Kidney (tissue), 13 donors: ENCODE measurements at regions not wholly inside any gene's neighbourhood (a gene's known extent, or its start where the extent isn't known, plus 50 kb on each side); places are given as distances from the start of the nearest gene placed in this dataset.
"Not testable (repeated sequence)": the region's sequence is repeated elsewhere in the genome, so short reads cannot be mapped to it uniquely, and the experiment has no call there.

Experiments used
- DNase-seq, 5 donors: peaks; one replicate each; pipeline ENCODE4 v3.0.0-alpha.2; 2013 to 2020
- FAIRE-seq: peaks from 2 replicates; lab custom pipeline; 2012; peaks lifted over from hg19 to GRCh38; lab: Jason Lieb, UNC
- H3K27ac ChIP-seq, 2 donors: one replicate each; pipeline ENCODE4 v1.7.0; 2013; ENCODE audit warnings: low read depth in 2 of 2, low read length in 2 of 2, inconsistent platforms in 1 of 2
- H3K27me3 ChIP-seq: one replicate; pipeline ENCODE4 v1.7.1; 2013; ENCODE audit warnings: low read length, inconsistent platforms; ENCODE audit not compliant: control insufficient read depth, insufficient read depth
- H3K36me3 ChIP-seq, 3 donors: one replicate each; pipeline versions ENCODE4 v1.7.0 to v1.7.1; 2013; ENCODE audit warnings: low read length in 3 of 3, control low read depth in 1 of 3, inconsistent platforms in 1 of 3; ENCODE audit not compliant: insufficient read depth in 3 of 3, control insufficient read depth in 2 of 3
- H3K4me1 ChIP-seq, 3 donors: one replicate each; pipeline versions ENCODE4 v1.7.0 to v1.7.1; 2013; ENCODE audit warnings: low read length in 3 of 3, inconsistent platforms in 1 of 3, low read depth in 1 of 3; ENCODE audit not compliant: control insufficient read depth in 2 of 3, insufficient read depth in 2 of 3
- H3K4me3 ChIP-seq, 3 donors: one replicate each; pipeline versions ENCODE4 v1.7.0 to v1.8.1; 2013; ENCODE audit warnings: low read length in 3 of 3, control low read depth in 1 of 3, inconsistent platforms in 1 of 3
- H3K9ac ChIP-seq, 3 donors: one replicate each; pipeline versions ENCODE4 v1.7.0 to v1.7.1; 2013; ENCODE audit warnings: low read length in 3 of 3, control low read depth in 1 of 3, inconsistent platforms in 1 of 3
- H3K9me3 ChIP-seq, 3 donors: one replicate each; pipeline versions ENCODE4 v1.7.0 to v1.7.1; 2013; ENCODE audit warnings: low read length in 3 of 3, control low read depth in 1 of 3, inconsistent platforms in 1 of 3; ENCODE audit not compliant: control insufficient read depth in 2 of 3, insufficient read depth in 1 of 3
- CTCF ChIP-seq: IDR thresholded peaks from 3 replicates; pipeline ENCODE4 v1.5.1; 2012; ENCODE audit warnings: mild to moderate bottlenecking, moderate library complexity, borderline replicate concordance; ENCODE audit not compliant: insufficient read depth; ENCODE audit errors: extremely low read depth
- intact Hi-C: fragments of 100-400 bp; cut with DNase I; formaldehyde crosslinking; loops from one replicate; pipeline ENCODE4 v1.11.1; 2022
- donor health status: control.
- donor health status: control.
- donor health status: control.
- donor health status: control.
- donor health status: control.
- donor health status: DM: yes; HTN: yes; CAD: no.
- donor health status: Normal renal cell carcinoma (clear cell type).

- no peak overlapping the region for H3K27ac ChIP-seq
- H3K36me3 ChIP-seq = no peaks in the 10 kb centered on the region
- no peak for FAIRE-seq
- H3K9ac ChIP-seq = no peak overlapping the region
- no peak for TF ChIP-seq CTCF
- no peaks in the 10 kb centered on the region for H3K4me1 ChIP-seq
- DNase-seq = no peak
- H3K4me3 ChIP-seq = no peak overlapping the region
- H3K27me3 ChIP-seq = no peaks in the 10 kb centered on the region
- intact Hi-C loops = no loop called here
- H3K9me3 ChIP-seq = no peaks in the 10 kb centered on the region
Observed at GRCh38 chr18:51253476-51253875, 56.0 kb upstream of the MEX3C start.

- no peak overlapping the region for H3K9ac ChIP-seq
- no peaks in the 10 kb centered on the region for H3K27me3 ChIP-seq
- DNase-seq (no peak), FAIRE-seq (no peak)
- intact Hi-C loops = no loop called here
- no peak overlapping the region for H3K4me3 ChIP-seq
- no peak for TF ChIP-seq CTCF
- no peaks in the 10 kb centered on the region for H3K4me1 ChIP-seq
- H3K36me3 ChIP-seq = no peaks in the 10 kb centered on the region
- no peaks in the 10 kb centered on the region for H3K9me3 ChIP-seq
- H3K27ac ChIP-seq = no peak overlapping the region
Observed at GRCh38 chr18:51255693-51256092, 58.2 kb upstream of the MEX3C start.

GRCh38 chr18:51257150-51257549, 59.7 kb upstream of the MEX3C start:
- no peak overlapping the region for H3K9ac ChIP-seq
- H3K9me3 ChIP-seq = no peaks in the 10 kb centered on the region
- no peak overlapping the region for H3K27ac ChIP-seq
- no peak overlapping the region for H3K4me3 ChIP-seq
- H3K27me3 ChIP-seq = no peaks in the 10 kb centered on the region
- H3K4me1 ChIP-seq = no peaks in the 10 kb centered on the region
- FAIRE-seq (no peak), DNase-seq (no peak)
- intact Hi-C loops = no loop called here
- TF ChIP-seq CTCF = no peak
- H3K36me3 ChIP-seq = no peaks in the 10 kb centered on the region

- intact Hi-C loops = no loop called here
- H3K9ac ChIP-seq = no peak overlapping the region
- H3K27me3 ChIP-seq = no peaks in the 10 kb centered on the region
- no peaks in the 10 kb centered on the region for H3K9me3 ChIP-seq
- TF ChIP-seq CTCF = no peak
- no peak for DNase-seq
- no peaks in the 10 kb centered on the region for H3K36me3 ChIP-seq
- no peak overlapping the region for H3K27ac ChIP-seq
- no peaks in the 10 kb centered on the region for H3K4me1 ChIP-seq
- no peak overlapping the region for H3K4me3 ChIP-seq
- FAIRE-seq = no peak
Observed at GRCh38 chr18:51260118-51260517, 62.6 kb upstream of the MEX3C start.

- intact Hi-C loops, H3K36me3 ChIP-seq, H3K9me3 ChIP-seq, H3K27ac ChIP-seq, H3K4me3 ChIP-seq, H3K27me3 ChIP-seq, H3K9ac ChIP-seq, DNase-seq, H3K4me1 ChIP-seq, FAIRE-seq: not testable (repeated sequence)
Observed at GRCh38 chr18:51266077-51266476, 68.6 kb upstream of the MEX3C start.
